ENCODE measurements at regions not wholly inside any gene's neighbourhood (a gene's known extent, or its start where the extent isn't known, plus 50 kb on each side); places are given as distances from the start of the nearest gene placed in this dataset.

DNA sequence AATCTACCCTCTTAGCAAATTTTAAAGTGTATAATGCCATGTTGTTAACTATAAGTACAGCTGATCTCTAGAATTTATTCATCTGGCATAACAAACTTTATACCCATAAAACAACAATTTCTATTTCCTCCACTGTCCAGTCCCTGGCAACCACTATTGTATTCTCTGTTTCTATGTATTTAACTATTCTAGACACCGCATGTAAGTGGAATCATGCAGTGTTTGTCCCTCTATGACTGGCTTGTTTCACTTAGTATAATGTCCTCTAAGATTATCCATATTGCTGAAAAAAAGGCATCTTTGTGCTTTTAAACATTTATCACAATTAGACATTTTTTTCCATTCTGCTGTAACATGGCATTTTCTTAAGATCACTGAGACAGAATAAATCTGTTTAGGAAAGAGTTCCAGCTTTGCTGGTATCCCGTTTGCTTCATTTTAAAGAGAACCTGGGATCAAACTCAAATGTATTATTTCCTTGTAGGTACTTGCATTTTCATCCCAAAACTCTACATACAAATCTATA, 1191.0 kb downstream of the SLITRK5 start:
- no peak overlapping the region for H3K27ac ChIP-seq
- ATAC-seq (no peak), DNase-seq (no peak)
- TF ChIP-seq, protein P1, sequence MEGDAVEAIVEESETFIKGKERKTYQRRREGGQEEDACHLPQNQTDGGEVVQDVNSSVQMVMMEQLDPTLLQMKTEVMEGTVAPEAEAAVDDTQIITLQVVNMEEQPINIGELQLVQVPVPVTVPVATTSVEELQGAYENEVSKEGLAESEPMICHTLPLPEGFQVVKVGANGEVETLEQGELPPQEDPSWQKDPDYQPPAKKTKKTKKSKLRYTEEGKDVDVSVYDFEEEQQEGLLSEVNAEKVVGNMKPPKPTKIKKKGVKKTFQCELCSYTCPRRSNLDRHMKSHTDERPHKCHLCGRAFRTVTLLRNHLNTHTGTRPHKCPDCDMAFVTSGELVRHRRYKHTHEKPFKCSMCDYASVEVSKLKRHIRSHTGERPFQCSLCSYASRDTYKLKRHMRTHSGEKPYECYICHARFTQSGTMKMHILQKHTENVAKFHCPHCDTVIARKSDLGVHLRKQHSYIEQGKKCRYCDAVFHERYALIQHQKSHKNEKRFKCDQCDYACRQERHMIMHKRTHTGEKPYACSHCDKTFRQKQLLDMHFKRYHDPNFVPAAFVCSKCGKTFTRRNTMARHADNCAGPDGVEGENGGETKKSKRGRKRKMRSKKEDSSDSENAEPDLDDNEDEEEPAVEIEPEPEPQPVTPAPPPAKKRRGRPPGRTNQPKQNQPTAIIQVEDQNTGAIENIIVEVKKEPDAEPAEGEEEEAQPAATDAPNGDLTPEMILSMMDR (IDR thresholded peaks at IDR 0.05): no peak
- no peaks in the 10 kb centered on the region for H3K36me3 ChIP-seq
- H3K4me3 ChIP-seq: no peak overlapping the region
- H3K27me3 ChIP-seq: no peaks in the 10 kb centered on the region
- 75 to 77% methylated on average over 2 of the region's 2 CpGs for WGBS, 2 donors
- no peaks in the 10 kb centered on the region for H3K4me1 ChIP-seq
- intact Hi-C loops (cut with DNase I): no loop called here
- peaks cover 0 to 3% (median 0%) of the 10 kb centered on the region in 11 donors for H3K9me3 ChIP-seq

DNA sequence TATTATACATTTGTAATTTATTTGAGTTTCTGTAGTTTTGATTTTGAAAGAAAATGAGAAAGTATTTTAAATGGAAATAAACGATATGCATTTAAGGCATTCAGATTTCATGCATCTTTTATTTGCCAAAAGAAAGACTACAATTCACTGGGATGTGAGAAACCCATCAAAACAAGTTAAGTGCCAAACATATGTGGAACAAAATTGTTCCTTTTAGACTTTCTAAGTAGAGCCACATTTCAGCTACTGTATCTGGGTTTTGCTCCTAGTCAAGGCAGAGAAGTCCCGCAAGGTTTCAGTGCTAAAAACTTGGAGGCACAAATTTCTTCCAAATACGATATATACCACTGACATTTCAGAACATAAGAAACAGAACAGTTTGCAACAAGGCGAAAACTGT, 1191.9 kb downstream of the SLITRK5 start:
- intact Hi-C loops (cut with DNase I): no loop called here
- DNase-seq (no peak), ATAC-seq (no peak)
- TF ChIP-seq, protein P1 (IDR thresholded peaks at IDR 0.05): no peak
- H3K4me3 ChIP-seq: no peak overlapping the region
- 88 to 91% methylated on average over 4 of the region's 4 CpGs for WGBS, 2 donors
- no peaks in the 10 kb centered on the region for H3K36me3 ChIP-seq
- H3K4me1 ChIP-seq: no peaks in the 10 kb centered on the region
- no peaks in the 10 kb centered on the region for H3K27me3 ChIP-seq
- H3K27ac ChIP-seq: no peak overlapping the region
- H3K9me3 ChIP-seq: peaks cover 0 to 3% (median 0%) of the 10 kb centered on the region in 11 donors

DNA sequence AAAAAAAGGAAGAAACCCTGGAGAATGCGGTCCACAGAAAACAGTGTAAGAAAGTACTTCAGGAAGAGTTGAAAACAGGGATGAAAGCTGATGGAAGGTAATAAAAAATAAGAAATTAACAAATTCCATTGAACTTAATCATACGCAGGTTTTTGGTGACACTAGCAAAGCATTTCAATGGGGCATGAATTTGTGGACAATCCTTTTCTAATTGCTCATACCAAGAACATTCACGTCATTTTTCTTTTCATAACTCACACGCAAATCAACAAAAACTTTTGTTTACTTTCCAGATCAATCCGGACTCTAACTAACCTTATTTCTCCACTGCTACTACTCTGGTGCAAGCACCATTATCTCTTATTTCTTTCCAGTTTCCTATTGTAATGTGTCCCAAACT, 1195.0 kb downstream of the SLITRK5 start:
- no peaks in the 10 kb centered on the region for H3K4me1 ChIP-seq
- no peaks in the 10 kb centered on the region for H3K36me3 ChIP-seq
- intact Hi-C loops (cut with DNase I): no loop called here
- peaks cover 0 to 7% (median 0%) of the 10 kb centered on the region in 11 donors for H3K9me3 ChIP-seq
- WGBS, 2 donors: 91 to 93% methylated on average over 5 of the region's 5 CpGs
- ATAC-seq (no peak), DNase-seq (no peak)
- no peak overlapping the region for H3K27ac ChIP-seq
- no peaks in the 10 kb centered on the region for H3K27me3 ChIP-seq
- TF ChIP-seq, protein P1 (IDR thresholded peaks at IDR 0.05): no peak
- H3K4me3 ChIP-seq: no peak overlapping the region

DNA sequence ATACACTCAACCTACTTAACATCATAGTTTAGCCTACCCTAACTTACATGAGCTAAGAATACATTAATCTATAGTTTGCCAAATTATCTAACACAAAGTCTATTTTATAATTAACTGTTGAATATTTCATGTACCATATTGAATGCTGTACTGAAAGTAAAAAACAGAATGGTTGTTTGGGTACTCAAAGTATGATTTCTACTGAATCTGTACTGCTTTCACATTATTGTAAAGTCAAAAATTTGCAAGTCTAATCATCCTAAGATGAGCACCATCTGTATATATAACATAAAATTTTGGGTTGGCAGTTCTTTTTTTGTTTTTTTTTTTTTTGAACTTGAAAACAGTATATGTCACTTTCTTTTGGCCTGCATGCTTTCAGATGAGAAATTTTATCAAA, 1212.6 kb downstream of the SLITRK5 start:
- DNase-seq (no peak), ATAC-seq (no peak)
- intact Hi-C loops (cut with DNase I): loop anchor here in 1 of 10 donors (2.0 kb wide), 1 partner anchor 25 kb away; no protein-coding TSS in a partner anchor
- TF ChIP-seq, protein P1 (IDR thresholded peaks at IDR 0.05): no peak
- no peaks in the 10 kb centered on the region for H3K27me3 ChIP-seq
- H3K27ac ChIP-seq: no peak overlapping the region
- H3K4me3 ChIP-seq: no peak overlapping the region
- no peaks in the 10 kb centered on the region for H3K36me3 ChIP-seq
- H3K4me1 ChIP-seq: no peaks in the 10 kb centered on the region
- H3K9me3 ChIP-seq: peaks cover 0 to 37% (median 5%) of the 10 kb centered on the region in 11 donors

Data from heart right ventricle (tissue), 16 donors.